ENCODE measurements at regions not wholly inside any gene's neighbourhood (a gene's known extent, or its start where the extent isn't known, plus 50 kb on each side); places are given as distances from the start of the nearest gene placed in this dataset.

DNA sequence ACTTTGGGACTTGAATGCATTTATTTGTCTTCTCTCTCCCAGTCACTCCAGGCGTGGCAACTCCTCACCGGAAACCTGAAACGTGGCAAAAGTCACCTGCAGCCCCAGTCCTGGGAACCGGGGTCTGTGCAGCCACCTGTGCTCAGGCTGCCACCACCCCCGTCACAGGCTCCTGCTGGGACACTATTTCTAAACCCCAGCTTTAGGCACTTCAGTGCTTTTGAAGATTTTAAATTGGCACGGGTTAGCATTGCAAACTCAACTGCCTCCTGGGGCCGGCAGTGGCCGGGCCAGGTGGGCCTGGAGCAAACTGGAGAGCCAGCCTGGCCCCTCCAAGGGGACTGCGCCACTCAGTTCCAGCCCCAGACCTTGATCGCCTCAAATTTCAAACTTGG lies 146.7 kb upstream of the IQSEC1 start:
- TF ChIP-seq, protein P1, sequence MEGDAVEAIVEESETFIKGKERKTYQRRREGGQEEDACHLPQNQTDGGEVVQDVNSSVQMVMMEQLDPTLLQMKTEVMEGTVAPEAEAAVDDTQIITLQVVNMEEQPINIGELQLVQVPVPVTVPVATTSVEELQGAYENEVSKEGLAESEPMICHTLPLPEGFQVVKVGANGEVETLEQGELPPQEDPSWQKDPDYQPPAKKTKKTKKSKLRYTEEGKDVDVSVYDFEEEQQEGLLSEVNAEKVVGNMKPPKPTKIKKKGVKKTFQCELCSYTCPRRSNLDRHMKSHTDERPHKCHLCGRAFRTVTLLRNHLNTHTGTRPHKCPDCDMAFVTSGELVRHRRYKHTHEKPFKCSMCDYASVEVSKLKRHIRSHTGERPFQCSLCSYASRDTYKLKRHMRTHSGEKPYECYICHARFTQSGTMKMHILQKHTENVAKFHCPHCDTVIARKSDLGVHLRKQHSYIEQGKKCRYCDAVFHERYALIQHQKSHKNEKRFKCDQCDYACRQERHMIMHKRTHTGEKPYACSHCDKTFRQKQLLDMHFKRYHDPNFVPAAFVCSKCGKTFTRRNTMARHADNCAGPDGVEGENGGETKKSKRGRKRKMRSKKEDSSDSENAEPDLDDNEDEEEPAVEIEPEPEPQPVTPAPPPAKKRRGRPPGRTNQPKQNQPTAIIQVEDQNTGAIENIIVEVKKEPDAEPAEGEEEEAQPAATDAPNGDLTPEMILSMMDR (IDR thresholded peaks at IDR 0.05) = no peak
- Mint-ChIP-seq H3K9me3 (ENCODE audit: unreplicated experiment) (no peaks in the 10 kb centered on the region), H3K27ac (ENCODE audit: unreplicated experiment) (no peak overlapping the region), H3K27me3 (ENCODE audit: unreplicated experiment) (peaks cover 14% of the 10 kb centered on the region), H3K4me1 (ENCODE audit: unreplicated experiment) (no peaks in the 10 kb centered on the region), H3K4me3 (ENCODE audit: unreplicated experiment) (no peak overlapping the region), H3K36me3 (ENCODE audit: unreplicated experiment) (no peaks in the 10 kb centered on the region)
- no peak for DNase-seq (ENCODE audit: extremely low spot score, unreplicated experiment)

DNA sequence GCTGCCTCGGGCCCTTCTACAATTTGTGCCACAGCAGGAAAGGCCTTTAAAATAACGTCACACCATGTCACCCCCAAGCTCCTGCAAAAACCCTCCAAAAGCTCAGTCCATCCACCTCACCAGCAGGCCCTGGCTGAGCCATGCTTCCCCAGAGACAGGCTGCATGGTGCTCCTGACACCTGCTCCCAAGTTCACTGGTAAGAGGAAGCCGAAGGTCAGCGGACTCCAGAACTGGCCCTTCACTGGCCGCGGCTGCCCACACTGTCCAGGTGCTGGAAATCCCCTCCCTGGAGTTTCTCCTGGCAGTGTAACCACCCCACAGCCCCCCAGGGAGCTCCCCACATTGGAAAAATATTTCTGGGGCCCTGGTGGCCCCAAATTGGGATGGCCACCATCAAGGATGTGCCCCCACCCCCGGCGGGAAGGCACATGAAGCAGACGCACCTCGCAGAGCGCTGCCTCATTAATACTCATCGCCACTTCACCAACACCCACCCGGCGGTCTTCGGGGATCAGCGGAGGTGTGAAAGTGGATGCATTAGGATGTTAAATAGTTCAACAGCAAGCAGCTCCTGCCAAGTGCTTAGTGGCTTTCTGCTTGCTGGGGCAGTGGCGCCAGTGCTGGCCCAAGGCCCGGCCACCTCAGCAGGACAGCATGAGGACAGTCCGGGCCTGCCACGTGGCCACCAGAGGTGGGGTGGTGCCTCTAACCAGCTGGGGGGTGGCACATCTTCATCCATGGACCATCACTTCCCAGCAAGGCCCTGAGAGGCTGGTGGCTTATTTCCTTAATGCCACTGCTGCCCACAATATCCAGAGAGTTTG lies 146.1 kb upstream of the IQSEC1 start:
- H3K36me3 Mint-ChIP-seq (ENCODE audit: unreplicated experiment) = no peaks in the 10 kb centered on the region
- H3K4me3 Mint-ChIP-seq (ENCODE audit: unreplicated experiment) = no peak overlapping the region
- peaks cover 14% of the 10 kb centered on the region for H3K27me3 Mint-ChIP-seq (ENCODE audit: unreplicated experiment)
- TF ChIP-seq, protein P1 (IDR thresholded peaks at IDR 0.05) = no peak
- no peaks in the 10 kb centered on the region for H3K9me3 Mint-ChIP-seq (ENCODE audit: unreplicated experiment)
- H3K4me1 Mint-ChIP-seq (ENCODE audit: unreplicated experiment) = no peaks in the 10 kb centered on the region
- H3K27ac Mint-ChIP-seq (ENCODE audit: unreplicated experiment) = no peak overlapping the region
- no peak for DNase-seq (ENCODE audit: extremely low spot score, unreplicated experiment)

DNA sequence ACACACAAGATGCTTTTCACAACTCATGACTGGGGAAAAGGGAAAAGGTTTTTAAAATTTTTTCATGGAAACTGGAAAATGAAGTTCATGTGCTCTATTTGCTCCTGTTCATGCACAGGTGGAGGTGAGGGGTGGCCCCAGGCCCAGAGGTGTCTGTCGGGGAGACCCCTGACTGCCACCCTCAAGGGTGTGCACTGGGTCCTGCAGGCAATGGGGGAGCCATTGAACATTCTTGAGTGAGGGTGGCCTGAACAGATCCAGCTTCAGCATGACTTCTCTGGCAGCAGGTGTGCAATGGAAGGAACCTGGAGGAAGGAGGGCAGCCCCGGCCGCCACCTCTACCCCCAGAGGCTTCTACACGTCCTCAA lies 145.3 kb upstream of the IQSEC1 start:
- H3K36me3 Mint-ChIP-seq (ENCODE audit: unreplicated experiment) = no peaks in the 10 kb centered on the region
- no peak for DNase-seq (ENCODE audit: extremely low spot score, unreplicated experiment)
- no peak overlapping the region for H3K4me3 Mint-ChIP-seq (ENCODE audit: unreplicated experiment)
- H3K27me3 Mint-ChIP-seq (ENCODE audit: unreplicated experiment) = peaks cover 10% of the 10 kb centered on the region
- H3K9me3 Mint-ChIP-seq (ENCODE audit: unreplicated experiment) = no peaks in the 10 kb centered on the region
- no peak overlapping the region for H3K27ac Mint-ChIP-seq (ENCODE audit: unreplicated experiment)
- H3K4me1 Mint-ChIP-seq (ENCODE audit: unreplicated experiment) = no peaks in the 10 kb centered on the region
- TF ChIP-seq, protein P1 (IDR thresholded peaks at IDR 0.05) = no peak

DNA sequence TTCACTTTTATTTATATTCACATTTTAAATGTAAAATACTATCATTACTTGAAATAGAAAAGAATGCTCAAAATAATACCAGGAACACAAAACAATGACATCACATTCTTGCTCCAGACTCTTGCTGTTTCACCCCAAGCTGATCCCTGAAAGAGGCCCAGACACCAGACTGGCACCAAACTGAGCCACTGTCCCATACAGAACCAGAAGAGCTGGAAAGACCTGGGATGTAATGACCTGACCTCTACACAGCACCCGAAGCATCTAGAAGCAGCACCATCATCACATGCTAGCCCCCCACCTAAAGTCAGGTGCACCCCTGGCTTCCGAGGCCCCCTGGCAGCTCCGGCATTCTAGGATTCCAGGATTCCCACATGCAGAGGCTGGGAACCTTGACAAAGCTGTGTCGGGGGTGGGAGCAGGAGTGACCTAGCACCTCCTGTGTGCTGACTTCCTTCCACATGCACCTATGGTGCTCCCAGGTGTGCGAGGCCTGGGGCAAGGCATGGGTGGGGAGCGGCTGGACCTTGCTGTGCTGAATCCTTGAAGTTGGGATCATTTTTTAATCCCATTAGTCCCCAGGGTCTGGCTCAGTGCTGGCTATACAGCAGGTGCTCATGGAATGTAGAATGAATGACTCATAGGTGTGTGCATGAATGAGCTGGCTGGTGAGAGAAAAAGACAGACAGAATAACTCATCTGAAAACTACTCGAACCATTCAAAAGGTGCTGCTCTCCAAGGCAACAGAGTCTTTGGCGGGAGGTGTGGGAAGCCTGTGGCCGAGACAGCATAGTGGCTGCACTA lies 144.7 kb upstream of the IQSEC1 start:
- no peak overlapping the region for H3K4me3 Mint-ChIP-seq (ENCODE audit: unreplicated experiment)
- DNase-seq (ENCODE audit: extremely low spot score, unreplicated experiment) = no peak
- TF ChIP-seq, protein P1 (IDR thresholded peaks at IDR 0.05) = no peak
- no peaks in the 10 kb centered on the region for H3K36me3 Mint-ChIP-seq (ENCODE audit: unreplicated experiment)
- H3K27me3 Mint-ChIP-seq (ENCODE audit: unreplicated experiment) = peaks cover 8% of the 10 kb centered on the region
- no peak overlapping the region for H3K27ac Mint-ChIP-seq (ENCODE audit: unreplicated experiment)
- H3K4me1 Mint-ChIP-seq (ENCODE audit: unreplicated experiment) = no peaks in the 10 kb centered on the region
- H3K9me3 Mint-ChIP-seq (ENCODE audit: unreplicated experiment) = no peaks in the 10 kb centered on the region

DNA sequence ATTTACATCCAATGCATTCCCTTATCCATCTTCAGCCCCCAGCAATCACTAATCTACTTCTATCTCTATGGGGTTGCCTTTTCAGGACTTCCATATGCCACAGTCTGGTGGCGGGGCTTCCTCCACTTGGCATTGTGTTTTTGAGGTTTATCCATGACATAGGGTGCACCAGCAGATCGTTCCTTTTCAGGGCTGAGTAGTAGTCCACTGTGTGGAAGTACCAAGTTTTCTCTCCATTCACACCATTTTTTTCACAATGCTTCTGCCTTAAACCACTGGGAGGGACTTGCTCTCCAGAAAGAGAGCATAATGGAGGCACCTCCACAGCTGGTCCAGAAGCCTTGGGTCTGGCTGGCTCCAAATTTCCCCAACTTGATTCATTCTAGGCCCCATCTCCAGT lies 144.0 kb upstream of the IQSEC1 start:
- no peaks in the 10 kb centered on the region for H3K36me3 Mint-ChIP-seq (ENCODE audit: unreplicated experiment)
- no peaks in the 10 kb centered on the region for H3K4me1 Mint-ChIP-seq (ENCODE audit: unreplicated experiment)
- H3K4me3 Mint-ChIP-seq (ENCODE audit: unreplicated experiment) = no peak overlapping the region
- DNase-seq (ENCODE audit: extremely low spot score, unreplicated experiment) = no peak
- no peaks in the 10 kb centered on the region for H3K9me3 Mint-ChIP-seq (ENCODE audit: unreplicated experiment)
- no peak overlapping the region for H3K27ac Mint-ChIP-seq (ENCODE audit: unreplicated experiment)
- H3K27me3 Mint-ChIP-seq (ENCODE audit: unreplicated experiment) = peaks cover 8% of the 10 kb centered on the region
- TF ChIP-seq, protein P1 (IDR thresholded peaks at IDR 0.05) = no peak
